ENCODE measurements at regions not wholly inside any gene's neighbourhood (a gene's known extent, or its start where the extent isn't known, plus 50 kb on each side); places are given as distances from the start of the nearest gene placed in this dataset.

DNA sequence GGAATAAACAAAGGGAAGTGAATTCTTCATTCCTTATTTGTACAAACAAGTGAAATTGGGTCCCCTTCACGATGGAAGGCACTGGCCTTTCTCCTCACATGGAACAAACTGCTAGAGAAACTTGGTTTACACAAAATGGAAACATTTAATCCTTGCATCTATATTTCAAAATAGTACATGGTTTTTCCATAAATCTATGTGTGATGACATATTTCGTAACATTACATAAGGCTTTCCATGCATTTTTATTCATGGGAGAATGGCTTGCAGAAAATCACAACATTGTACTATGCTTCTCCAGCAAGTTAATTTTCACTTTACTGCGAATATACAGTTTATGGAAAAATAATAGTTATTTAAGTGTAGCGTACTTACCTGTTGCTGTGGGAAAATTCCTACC is 81.0 kb upstream of the CDIN1 start (continued):
- TF ChIP-seq, protein P1, sequence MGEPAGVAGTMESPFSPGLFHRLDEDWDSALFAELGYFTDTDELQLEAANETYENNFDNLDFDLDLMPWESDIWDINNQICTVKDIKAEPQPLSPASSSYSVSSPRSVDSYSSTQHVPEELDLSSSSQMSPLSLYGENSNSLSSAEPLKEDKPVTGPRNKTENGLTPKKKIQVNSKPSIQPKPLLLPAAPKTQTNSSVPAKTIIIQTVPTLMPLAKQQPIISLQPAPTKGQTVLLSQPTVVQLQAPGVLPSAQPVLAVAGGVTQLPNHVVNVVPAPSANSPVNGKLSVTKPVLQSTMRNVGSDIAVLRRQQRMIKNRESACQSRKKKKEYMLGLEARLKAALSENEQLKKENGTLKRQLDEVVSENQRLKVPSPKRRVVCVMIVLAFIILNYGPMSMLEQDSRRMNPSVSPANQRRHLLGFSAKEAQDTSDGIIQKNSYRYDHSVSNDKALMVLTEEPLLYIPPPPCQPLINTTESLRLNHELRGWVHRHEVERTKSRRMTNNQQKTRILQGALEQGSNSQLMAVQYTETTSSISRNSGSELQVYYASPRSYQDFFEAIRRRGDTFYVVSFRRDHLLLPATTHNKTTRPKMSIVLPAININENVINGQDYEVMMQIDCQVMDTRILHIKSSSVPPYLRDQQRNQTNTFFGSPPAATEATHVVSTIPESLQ (CRISPR knock-in tag; conservative IDR thresholded peaks at IDR 0.05), result no peak
- no peak for TF ChIP-seq ZNF766 (CRISPR knock-in tag; IDR thresholded peaks at IDR 0.05; ENCODE audit: borderline replicate concordance)
- TF ChIP-seq DMTF1 (CRISPR knock-in tag; IDR thresholded peaks at IDR 0.05), result no peak
- no peak for TF ChIP-seq HNRNPLL (IDR thresholded peaks at IDR 0.05; ENCODE audit: low read depth, low read length, poor library complexity, severe bottlenecking)
- TF ChIP-seq ZNF567 (CRISPR knock-in tag; IDR thresholded peaks at IDR 0.05; ENCODE audit: borderline replicate concordance), result no peak

GRCh38 chr15:36498916-36499315 is 80.5 kb upstream of the CDIN1 start:
- 0% methylated on average over 2 of the region's 2 CpGs for WGBS (ENCODE audit: low lambda C conversion rate)
- Histone ChIP-seq H3K4me2 (ENCODE audit: low read depth, low read length) (no peak overlapping the region), H3K9ac (ENCODE audit: insufficient read depth, low read depth, low read length) (no peak overlapping the region), H3K9me3 (ENCODE audit: low read length) (no peaks in the 10 kb centered on the region), H3K27ac (ENCODE audit: extremely low read length, insufficient read depth, low read length) (no peak overlapping the region), H3K4me1 (ENCODE audit: insufficient read depth, low read length) (no peaks in the 10 kb centered on the region), H3K27me3 (ENCODE audit: control insufficient read depth in 1 of 2, insufficient read depth in 2 of 2, low read length in 2 of 2) (peaks cover 0 to 45% of the 10 kb centered on the region in 2 experiments; a peak in 3 of 5 replicates), H4K20me1 (ENCODE audit: insufficient read depth, low read length) (0 out of 2 replicates have a peak, but pooled peaks cover 5% of the 10 kb centered on the region), H3K79me2 (ENCODE audit: insufficient read depth, low read length) (no peaks in the 10 kb centered on the region), H3K36me3 (replicated peaks in 1 of 2; ENCODE audit: control insufficient read depth in 1 of 2, insufficient read depth in 2 of 2, low read length in 2 of 2) (no peaks in the 10 kb centered on the region), H3K4me3 (replicated peaks in 1 of 3; ENCODE audit: insufficient read depth in 1 of 3, low read depth in 2 of 3, low read length in 3 of 3) (no peak overlapping the region), H2AFZ (ENCODE audit: low read length) (no peak overlapping the region)
- CTCF ChIA-PET (ENCODE audit: low intra/inter-chr PET ratio, low total read pairs), result no interaction called here
- no peak for ATAC-seq
- TF ChIP-seq CBX2 (IDR thresholded peaks at IDR 0.05; ENCODE audit: low read depth, low read length) (0 out of 2 replicates have a peak, but pooled peaks have one; percentile 30), CBX2 (CRISPR knock-in tag; IDR thresholded peaks at IDR 0.05; ENCODE audit: low read depth) (no peak), ZNF713 (CRISPR knock-in tag; IDR thresholded peaks at IDR 0.05) (no peak), SOX6 (IDR thresholded peaks at IDR 0.05) (no peak), SOX6 (CRISPR knock-in tag; IDR thresholded peaks at IDR 0.05) (no peak)
- BruUV-seq (replicated peaks), result no TSS peak
- POLR2A ChIA-PET, result no interaction called here
- in situ Hi-C loops (cut with HindIII; ENCODE audit: extremely low pct_ligation_motif_present, low pct_unique_long_range_greater_than_20kb), result no loop called here
- no peak for DNase-seq (ENCODE audit: low spot score)
- no peak for FAIRE-seq
- intact Hi-C loops (cut with micrococcal nuclease; ENCODE audit: unreplicated experiment), result no loop called here

All from HepG2 (cell line).